ENCODE measurements at regions not wholly inside any gene's neighbourhood (a gene's known extent, or its start where the extent isn't known, plus 50 kb on each side); places are given as distances from the start of the nearest gene placed in this dataset.

GRCh38 chr9:99405359-99405758, 183.3 kb downstream of the SEC61B start:
- DNase-seq: no peak

- DNase-seq: no peak
Measured at GRCh38 chr9:99406939-99407338, 184.9 kb downstream of the SEC61B start.

GRCh38 chr9:99411068-99411467, 189.0 kb downstream of the SEC61B start:
- DNase-seq: no peak

GRCh38 chr9:99411479-99412115, 189.5 kb downstream of the SEC61B start:
- no peak for DNase-seq

GRCh38 chr9:99412606-99413005, 190.5 kb downstream of the SEC61B start:
- DNase-seq: no peak

GRCh38 chr9:99414321-99414720, 192.2 kb downstream of the SEC61B start:
- DNase-seq: no peak

GRCh38 chr9:99415606-99416005, 193.5 kb downstream of the SEC61B start:
- DNase-seq: no peak

- peak; percentile 28 for DNase-seq
Measured at GRCh38 chr9:99416007-99416406, 193.9 kb downstream of the SEC61B start.

GRCh38 chr9:99419070-99419469, 197.0 kb downstream of the SEC61B start:
- peak; percentile 74 for DNase-seq

- peak; percentile 8 for DNase-seq
Measured at GRCh38 chr9:99421369-99421768, 199.3 kb downstream of the SEC61B start.

GRCh38 chr9:99425124-99425523, 203.0 kb downstream of the SEC61B start:
- no peak for DNase-seq

- DNase-seq: no peak
Measured at GRCh38 chr9:99425923-99426842, 204.1 kb downstream of the SEC61B start.

- DNase-seq: no peak
Measured at GRCh38 chr9:99427260-99427659, 205.2 kb downstream of the SEC61B start.

- DNase-seq: no peak
Measured at GRCh38 chr9:99430301-99430700, 208.2 kb downstream of the SEC61B start.

GRCh38 chr9:99431103-99431502, 209.0 kb downstream of the SEC61B start:
- DNase-seq: no peak

- DNase-seq: no peak
Measured at GRCh38 chr9:99432075-99432474, 210.0 kb downstream of the SEC61B start.

- DNase-seq: no peak
Measured at GRCh38 chr9:99433095-99433494, 211.0 kb downstream of the SEC61B start.

GRCh38 chr9:99433555-99433954, 211.5 kb downstream of the SEC61B start:
- DNase-seq: peak; percentile 73

- DNase-seq: no peak
Measured at GRCh38 chr9:99436616-99437015, 214.5 kb downstream of the SEC61B start.

- DNase-seq: no peak
Measured at GRCh38 chr9:99437145-99437544, 215.1 kb downstream of the SEC61B start.

- no peak for DNase-seq
Measured at GRCh38 chr9:99438596-99438995, 216.5 kb downstream of the SEC61B start.

GRCh38 chr9:99441829-99442228, 219.7 kb downstream of the SEC61B start:
- DNase-seq: no peak

GRCh38 chr9:99445371-99445891, 223.3 kb downstream of the SEC61B start:
- DNase-seq: no peak

- no peak for DNase-seq
Measured at GRCh38 chr9:99445920-99446319, 223.8 kb downstream of the SEC61B start.

Data from OCI-M1 (cell line).